SK-N-MC (cell line): ENCODE measurements at regions not wholly inside any gene's neighbourhood (a gene's known extent, or its start where the extent isn't known, plus 50 kb on each side); places are given as distances from the start of the nearest gene placed in this dataset.

Experiments
- DNase-seq: peaks from one replicate; pipeline ENCODE4 v3.0.0-alpha.2; 2011; ENCODE audit warnings: low read depth, low spot score
- H3K27ac ChIP-seq: fragments of 200-600 bp; sonication (generic); 2 replicates; pipeline ENCODE4 v1.5.1; 2016; ENCODE audit warnings: mixed run types
- H3K36me3 ChIP-seq: fragments of 200-600 bp; sonication (generic); 2 replicates; pipeline ENCODE4 v1.6.1; 2017; ENCODE audit warnings: antibody characterized with exemption, low read length, mixed read lengths; ENCODE audit not compliant: insufficient read depth
- H3K4me3 ChIP-seq: fragments of 200-600 bp; sonication (generic); 2 replicates; pipeline ENCODE4 v1.5.1; 2016
- H3K9ac ChIP-seq: fragments of 200-600 bp; sonication (generic); 2 replicates; pipeline ENCODE4 v1.8.0; 2017; ENCODE audit warnings: mixed run types, mixed read lengths; ENCODE audit not compliant: insufficient read length
- H3K9me3 ChIP-seq: fragments of 200-600 bp; sonication (generic); 2 replicates; pipeline ENCODE4 v1.6.1; 2017; ENCODE audit warnings: low read depth, mild to moderate bottlenecking, antibody characterized with exemption, low read length, moderate library complexity, mixed read lengths
- EZH2 ChIP-seq: fragments of 200-600 bp; sonication (generic); IDR thresholded peaks from one replicate; pipeline ENCODE4 v1.6.1; 2017; ENCODE audit warnings: antibody characterized with exemption
- FOXP2 ChIP-seq: optimal IDR thresholded peaks from 2 replicates; pipeline ENCODE3; 2011; ENCODE audit warnings: mild to moderate bottlenecking, moderate library complexity; ENCODE audit not compliant: insufficient read depth; ENCODE audit errors: extremely low read length, control extremely low read depth
- POLR2AphosphoS5 ChIP-seq: IDR thresholded peaks from 2 replicates; pipeline ENCODE4 v1.6.1; 2012; ENCODE audit warnings: mild to moderate bottlenecking, low read depth, low read length, borderline replicate concordance

DNA sequence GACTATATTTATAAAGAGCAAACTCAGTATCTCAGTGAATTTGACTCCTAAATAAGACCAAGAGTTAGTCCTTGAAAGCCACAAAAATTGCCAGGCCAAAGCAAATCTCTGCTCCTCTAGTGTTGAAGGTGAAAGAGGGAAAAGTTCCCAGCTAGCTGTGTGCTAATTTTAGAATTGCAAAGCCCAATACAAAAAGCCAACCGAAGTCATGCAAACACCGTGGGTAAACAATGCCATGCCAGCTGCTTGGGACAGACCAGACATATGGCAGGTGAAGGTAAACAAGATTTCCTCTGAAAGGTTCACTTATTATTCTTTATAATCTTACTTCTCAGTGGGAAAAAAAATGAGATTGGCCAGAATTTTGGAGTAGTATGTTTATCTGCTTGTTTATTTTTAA lies 80.5 kb upstream of the LNX1 start:
- Histone ChIP-seq H3K4me3 (no peak overlapping the region), H3K36me3 (no peaks in the 10 kb centered on the region), H3K9me3 (no peaks in the 10 kb centered on the region), H3K9ac (no peak overlapping the region), H3K27ac (no peak overlapping the region)
- DNase-seq, result no peak
- TF ChIP-seq POLR2AphosphoS5 (no peak), FOXP2 (no peak)

DNA sequence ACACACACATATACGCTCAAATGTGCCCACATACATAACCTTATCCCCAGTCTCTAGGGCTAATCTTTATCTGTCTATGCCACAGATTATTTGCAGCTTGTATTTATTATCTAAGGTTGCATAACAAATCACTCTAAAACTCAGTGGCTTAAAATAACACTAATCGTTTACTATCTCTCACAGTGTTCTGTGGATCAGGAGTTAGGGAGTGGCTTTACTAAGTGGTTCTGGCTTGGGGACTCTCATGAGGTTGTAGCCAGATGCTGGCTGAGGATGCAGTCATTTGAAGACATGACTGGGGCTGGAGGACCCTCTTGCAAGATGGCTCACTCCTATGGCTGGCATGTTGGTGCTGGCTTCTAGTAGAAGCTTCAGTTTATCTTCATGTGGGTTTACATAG lies 68.5 kb upstream of the LNX1 start:
- no peak overlapping the region for H3K27ac ChIP-seq
- H3K36me3 ChIP-seq, result no peaks in the 10 kb centered on the region
- no peaks in the 10 kb centered on the region for H3K9me3 ChIP-seq
- H3K4me3 ChIP-seq, result no peak overlapping the region
- no peak overlapping the region for H3K9ac ChIP-seq
- TF ChIP-seq EZH2 (no peak), POLR2AphosphoS5 (no peak), FOXP2 (no peak)
- DNase-seq, result no peak

DNA sequence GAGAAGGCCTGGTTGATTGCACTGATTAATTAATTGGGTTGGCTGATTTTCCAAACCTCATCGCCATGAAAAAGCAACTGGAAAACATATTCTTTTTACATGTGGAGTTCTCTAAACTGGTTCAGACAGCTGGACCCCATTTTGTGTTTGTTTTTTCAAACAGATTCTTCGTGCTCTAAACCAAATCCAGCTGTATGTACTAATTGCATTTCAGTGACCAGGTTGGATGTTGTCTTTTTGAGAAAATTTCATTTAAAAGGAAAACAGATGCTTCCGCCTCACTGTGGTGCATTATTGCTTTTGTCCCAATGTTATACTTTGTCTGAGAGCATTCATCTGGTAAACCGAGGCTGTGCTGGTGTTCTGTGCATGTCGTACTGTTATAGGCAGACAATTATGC lies 67.8 kb upstream of the LNX1 start:
- Histone ChIP-seq H3K36me3 (no peaks in the 10 kb centered on the region), H3K27ac (no peak overlapping the region), H3K9me3 (no peaks in the 10 kb centered on the region), H3K4me3 (no peak overlapping the region), H3K9ac (no peak overlapping the region)
- DNase-seq, result no peak
- TF ChIP-seq EZH2 (no peak), FOXP2 (no peak), POLR2AphosphoS5 (no peak)

DNA sequence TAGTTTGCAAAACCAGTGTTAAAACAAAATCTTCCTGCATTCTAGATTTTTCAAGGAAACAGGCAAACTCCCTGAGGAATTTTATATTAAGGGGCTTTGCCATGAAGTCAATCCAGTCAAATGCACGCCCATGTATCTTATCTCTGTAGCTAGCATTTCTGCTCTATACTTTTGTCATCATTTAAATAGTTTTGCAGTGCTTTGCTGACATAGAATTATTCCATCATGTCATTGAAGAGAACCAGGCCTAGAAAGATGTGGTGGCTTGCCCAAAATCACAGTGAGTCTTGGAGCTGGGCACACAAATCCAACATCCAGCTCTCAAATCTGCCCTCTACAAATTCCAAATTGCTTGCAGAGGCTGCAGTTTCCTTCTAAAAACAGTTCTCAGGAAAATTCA lies 66.7 kb upstream of the LNX1 start:
- Histone ChIP-seq H3K27ac (no peak overlapping the region), H3K9me3 (no peaks in the 10 kb centered on the region), H3K4me3 (no peak overlapping the region), H3K9ac (no peak overlapping the region), H3K36me3 (no peaks in the 10 kb centered on the region)
- DNase-seq, result no peak
- TF ChIP-seq EZH2 (no peak), FOXP2 (no peak), POLR2AphosphoS5 (no peak)

DNA sequence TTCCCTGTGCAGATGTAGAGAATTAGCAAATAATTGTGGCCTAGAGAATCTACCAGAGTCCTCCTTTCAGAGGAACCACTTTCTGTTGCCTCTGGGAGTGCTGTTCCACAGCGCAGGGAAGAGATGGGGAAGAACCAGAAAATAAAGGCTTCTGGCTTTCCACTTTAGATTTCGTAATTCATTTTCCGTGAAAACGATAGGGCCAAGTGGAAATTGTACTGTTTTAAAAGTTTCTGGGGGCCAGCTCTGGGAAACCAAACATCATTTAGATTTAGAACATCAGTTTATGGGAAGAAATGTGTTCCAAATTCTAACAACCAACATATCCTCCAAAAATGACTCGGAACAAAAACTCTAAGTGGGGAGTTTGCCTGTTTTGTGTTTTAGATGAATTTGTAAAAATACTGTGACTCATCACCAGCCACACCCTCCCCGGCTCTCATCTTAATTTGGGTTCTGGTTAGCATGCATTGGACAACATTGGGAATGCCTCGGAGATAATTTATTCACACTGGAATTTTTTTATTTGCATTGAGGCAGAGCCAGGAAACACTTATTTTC lies 65.2 kb upstream of the LNX1 start:
- Histone ChIP-seq H3K9ac (no peak overlapping the region), H3K9me3 (no peaks in the 10 kb centered on the region), H3K27ac (no peak overlapping the region), H3K36me3 (no peaks in the 10 kb centered on the region), H3K4me3 (no peak overlapping the region)
- no peak for TF ChIP-seq EZH2
- TF ChIP-seq FOXP2, result no peak
- no peak for TF ChIP-seq POLR2AphosphoS5
- no peak for DNase-seq

DNA sequence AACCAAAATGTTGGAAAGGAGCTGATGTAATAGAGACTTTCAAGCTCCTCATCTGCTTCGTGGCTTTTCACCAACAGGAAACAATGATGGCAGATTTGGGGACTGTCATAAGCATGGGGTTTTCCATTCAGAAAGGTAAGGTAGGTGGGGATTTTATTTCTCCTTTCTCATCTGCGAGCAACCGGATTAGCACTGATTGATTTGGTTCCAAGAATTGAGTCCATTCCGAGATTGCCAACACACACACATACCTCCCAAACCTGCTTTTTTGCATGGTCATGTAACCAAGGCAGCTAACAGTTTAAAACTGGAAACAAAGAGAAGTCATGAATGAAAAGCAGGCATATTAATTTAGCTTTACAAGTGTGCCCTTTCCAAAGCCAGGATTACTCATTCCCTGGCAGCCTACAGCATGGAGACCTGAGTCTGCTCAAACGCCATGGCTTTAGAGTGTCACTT lies 63.0 kb upstream of the LNX1 start:
- TF ChIP-seq EZH2 (no peak), POLR2AphosphoS5 (no peak), FOXP2 (no peak)
- Histone ChIP-seq H3K36me3 (no peaks in the 10 kb centered on the region), H3K9ac (no peak overlapping the region), H3K4me3 (no peak overlapping the region), H3K27ac (no peak overlapping the region), H3K9me3 (no peaks in the 10 kb centered on the region)
- no peak for DNase-seq

DNA sequence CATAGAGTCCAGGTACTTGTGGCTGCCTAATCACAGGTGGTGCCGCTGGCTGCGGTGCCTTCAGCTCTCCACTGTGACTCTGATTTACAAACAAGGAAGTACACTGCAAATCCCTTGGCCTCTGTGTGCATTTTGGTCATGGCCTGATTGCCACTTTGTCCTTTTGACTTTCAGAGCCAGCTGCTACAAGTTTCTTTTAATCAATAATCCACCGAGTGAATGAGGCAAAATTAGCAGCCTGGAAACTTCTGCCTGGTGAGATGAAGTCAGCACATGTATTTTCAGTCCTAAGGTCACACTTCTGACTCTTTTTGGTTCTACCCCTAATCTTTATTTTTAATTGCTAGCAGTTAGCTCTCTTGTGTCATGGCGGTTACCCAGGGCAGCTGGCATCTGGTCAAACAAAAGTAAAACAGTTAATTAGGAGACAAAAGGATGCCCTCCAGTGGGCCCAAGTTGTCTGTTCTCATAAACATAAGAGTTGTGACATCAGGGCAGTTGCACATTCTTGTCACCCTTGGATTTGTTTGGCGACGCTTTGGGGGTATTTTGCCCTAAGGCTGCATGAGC lies 62.3 kb upstream of the LNX1 start:
- TF ChIP-seq EZH2, result no peak
- TF ChIP-seq POLR2AphosphoS5, result no peak
- TF ChIP-seq FOXP2, result no peak
- no peak overlapping the region for H3K27ac ChIP-seq
- H3K36me3 ChIP-seq, result no peaks in the 10 kb centered on the region
- no peak overlapping the region for H3K9ac ChIP-seq
- H3K9me3 ChIP-seq, result no peaks in the 10 kb centered on the region
- DNase-seq, result no peak
- no peak overlapping the region for H3K4me3 ChIP-seq

DNA sequence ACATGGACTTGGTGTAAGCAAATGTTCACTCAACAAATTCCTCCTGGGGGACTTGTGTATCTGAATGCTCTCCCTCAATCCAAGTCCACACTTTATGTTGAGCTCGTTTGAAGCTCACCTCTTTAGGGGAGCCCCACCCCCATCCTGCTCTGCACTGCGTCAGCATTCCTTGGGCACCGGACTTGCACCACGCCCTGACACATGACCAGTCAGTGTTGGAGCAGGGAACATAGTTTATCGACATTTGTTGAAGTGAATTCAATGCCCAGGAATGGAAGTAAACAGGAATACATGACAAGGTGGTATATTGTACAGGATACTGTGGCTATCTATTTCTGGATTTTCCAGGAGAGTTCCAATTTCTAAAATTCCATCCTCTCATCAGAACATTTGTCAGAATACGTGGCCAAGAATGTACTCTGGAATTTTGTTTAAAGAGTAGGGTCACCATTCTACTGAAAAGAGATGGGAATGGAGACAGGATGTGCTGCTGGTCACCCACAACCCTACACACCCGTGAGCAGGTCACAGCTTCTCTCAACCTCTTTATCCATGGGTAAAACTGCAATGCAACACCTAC lies 60.0 kb upstream of the LNX1 start:
- H3K9ac ChIP-seq, result no peak overlapping the region
- H3K4me3 ChIP-seq, result no peak overlapping the region
- DNase-seq, result no peak
- H3K9me3 ChIP-seq, result no peaks in the 10 kb centered on the region
- H3K36me3 ChIP-seq, result no peaks in the 10 kb centered on the region
- H3K27ac ChIP-seq, result no peak overlapping the region
- TF ChIP-seq FOXP2, result no peak

DNA sequence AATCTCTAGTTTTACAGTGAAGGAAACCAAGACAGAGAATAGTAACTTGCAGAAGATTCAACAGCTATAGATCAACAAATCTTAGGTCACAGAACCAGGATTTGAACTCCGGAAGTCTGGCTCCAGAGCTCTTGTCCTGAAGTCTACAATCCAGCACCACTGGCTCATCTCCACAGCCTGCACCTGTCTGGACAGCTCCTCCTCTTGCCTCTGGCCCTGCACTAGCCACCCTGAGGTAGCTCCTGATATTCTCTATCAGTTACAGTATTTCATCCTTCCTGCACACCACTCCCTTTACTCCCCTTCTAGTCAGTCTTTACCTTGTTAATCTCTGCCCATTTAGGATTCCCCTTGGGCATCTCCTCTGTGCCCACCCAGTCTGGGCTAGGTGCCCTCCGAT lies 58.1 kb upstream of the LNX1 start:
- H3K27ac ChIP-seq, result no peak overlapping the region
- no peaks in the 10 kb centered on the region for H3K9me3 ChIP-seq
- no peak overlapping the region for H3K9ac ChIP-seq
- no peaks in the 10 kb centered on the region for H3K36me3 ChIP-seq
- DNase-seq, result no peak
- TF ChIP-seq FOXP2 (no peak), EZH2 (no peak), POLR2AphosphoS5 (no peak)
- H3K4me3 ChIP-seq, result no peak overlapping the region
